Dermis blood vessel endothelial cell (primary cell): ENCODE measurements at regions not wholly inside any gene's neighbourhood (a gene's known extent, or its start where the extent isn't known, plus 50 kb on each side); places are given as distances from the start of the nearest gene placed in this dataset.

Source experiments
- DNase-seq: peaks from one replicate; pipeline ENCODE4 v3.0.0; 2010

DNA sequence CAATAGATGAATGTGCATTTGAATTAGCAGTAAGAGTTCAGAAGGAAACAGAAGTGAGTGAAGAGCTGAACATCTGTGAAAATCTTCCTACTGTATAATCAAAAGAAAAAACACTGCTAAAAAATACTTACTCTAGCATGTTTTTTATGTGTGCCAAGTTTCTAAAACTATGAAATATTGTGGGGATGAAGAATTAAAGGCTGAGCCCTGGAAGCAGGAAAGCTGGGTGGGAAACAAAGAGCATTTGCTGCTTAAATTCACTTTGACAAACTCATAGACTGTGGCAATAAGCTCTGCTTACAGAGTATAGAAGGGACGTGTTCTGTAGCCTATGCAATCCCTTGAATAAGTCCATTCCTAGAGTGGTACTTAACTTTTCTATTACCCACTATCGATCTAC, 261.7 kb downstream of the ANKRD50 start:
- DNase-seq, result no peak

DNA sequence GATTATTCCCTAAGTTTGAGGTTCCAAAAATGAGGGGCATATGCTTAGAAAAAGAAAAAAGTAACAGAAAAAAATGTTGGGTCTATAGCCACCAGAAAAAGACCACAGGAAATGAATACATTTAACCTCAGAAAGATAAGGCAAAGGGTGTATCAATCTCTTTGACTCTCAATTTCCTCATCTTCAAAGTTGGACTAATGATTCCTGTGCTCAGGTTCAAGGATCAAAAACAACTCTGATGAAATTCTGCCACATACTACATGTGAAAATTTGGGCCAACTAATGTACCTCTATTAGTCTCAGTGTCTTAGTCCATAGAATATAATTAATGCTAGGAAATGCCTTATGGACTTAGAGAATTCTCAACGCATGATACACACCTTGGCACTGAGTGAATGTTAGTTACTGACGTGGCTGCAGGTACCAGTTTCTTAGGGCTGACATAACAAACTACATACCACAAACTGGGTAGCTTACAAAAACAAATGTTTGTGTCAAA, 257.7 kb downstream of the ANKRD50 start:
- no peak for DNase-seq

DNA sequence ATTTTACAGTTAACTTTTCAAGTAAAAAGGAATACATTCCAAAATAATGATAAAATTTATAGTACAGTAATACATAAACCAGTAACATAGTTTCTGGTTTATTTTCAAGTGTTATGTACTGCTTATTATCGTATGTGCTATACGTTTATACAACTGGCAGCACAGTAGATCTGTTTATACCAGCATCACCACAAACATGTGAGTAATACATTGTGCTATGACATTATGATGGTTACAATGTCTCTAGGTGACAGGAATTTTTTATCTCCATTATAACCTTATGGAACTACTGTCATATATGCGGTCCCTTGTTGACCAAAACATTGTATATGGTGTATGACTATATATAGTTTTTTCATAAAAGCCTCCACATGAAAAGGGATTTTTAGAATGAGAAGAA, 256.9 kb downstream of the ANKRD50 start:
- DNase-seq, result no peak

DNA sequence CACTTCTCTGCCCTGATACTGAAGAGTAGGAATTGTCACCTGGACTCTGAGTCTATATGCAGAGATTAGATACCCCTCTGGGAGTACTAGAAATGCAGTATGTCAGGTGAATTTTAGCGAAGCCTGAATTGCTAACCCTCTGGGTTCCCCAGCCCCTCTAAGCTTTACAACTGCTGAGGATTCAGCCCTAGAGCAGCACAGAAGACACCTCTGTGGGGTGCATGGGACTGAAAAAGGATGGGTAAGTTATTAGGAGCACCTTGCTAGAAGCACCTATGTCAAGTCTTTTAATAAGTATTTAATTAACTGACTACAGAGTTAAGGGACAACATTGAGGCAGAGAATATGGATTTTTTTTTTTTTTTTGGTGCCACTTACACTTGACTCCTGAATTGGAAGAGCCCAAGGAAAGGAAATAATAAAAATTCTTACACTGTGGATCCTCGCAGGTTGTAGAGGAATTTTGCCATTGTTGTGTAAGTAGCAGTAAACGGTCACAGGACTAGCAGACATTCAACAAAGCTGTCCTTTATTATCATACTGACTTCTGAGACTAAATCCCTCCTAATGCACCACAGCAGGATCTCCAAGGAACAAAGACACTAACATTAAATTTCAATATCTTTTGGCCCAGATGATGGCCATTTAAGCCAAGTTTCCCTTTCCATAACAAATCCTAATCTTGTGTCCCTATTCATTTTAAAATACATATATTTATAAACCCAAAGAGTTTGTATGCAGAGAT, 253.2 kb downstream of the ANKRD50 start:
- DNase-seq, result peak; percentile 10

DNA sequence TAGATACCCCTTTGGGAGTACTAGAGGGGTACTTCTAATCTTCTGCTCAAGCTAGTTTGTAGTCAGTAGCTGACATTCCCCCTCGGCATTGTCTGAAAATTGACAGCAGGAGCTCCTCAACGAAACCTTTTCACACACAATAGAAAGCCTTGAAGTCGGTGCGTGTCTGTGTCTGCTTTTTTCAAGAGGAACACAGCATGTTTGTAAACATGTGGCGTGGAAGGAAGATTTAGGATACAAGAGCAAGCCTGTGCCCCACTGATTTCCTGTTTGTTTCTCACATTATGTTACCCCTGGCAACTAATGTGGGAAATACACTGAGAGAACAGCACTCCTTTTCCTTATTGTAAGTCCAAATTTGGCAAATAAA, 252.6 kb downstream of the ANKRD50 start:
- peak; percentile 83 for DNase-seq

DNA sequence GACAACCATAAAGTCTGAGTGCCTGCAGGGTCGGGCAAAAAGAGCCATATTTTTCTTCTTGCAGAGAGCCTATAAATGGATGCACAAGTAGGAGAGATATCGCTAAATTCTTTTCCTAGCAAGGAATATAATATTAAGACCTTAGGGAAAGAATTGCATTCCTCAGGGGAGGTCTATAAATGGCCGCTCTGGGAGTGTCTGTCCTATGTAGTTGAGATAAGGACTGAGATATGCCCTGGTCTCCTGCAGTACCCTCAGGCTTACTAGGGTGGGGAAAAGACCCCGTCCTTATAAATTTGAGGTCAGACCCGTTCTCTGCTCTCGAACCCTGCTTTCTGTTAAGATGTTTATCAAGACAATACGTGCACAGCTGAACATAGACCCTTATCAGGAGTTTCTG, 250.9 kb downstream of the ANKRD50 start:
- peak; percentile 25 for DNase-seq

DNA sequence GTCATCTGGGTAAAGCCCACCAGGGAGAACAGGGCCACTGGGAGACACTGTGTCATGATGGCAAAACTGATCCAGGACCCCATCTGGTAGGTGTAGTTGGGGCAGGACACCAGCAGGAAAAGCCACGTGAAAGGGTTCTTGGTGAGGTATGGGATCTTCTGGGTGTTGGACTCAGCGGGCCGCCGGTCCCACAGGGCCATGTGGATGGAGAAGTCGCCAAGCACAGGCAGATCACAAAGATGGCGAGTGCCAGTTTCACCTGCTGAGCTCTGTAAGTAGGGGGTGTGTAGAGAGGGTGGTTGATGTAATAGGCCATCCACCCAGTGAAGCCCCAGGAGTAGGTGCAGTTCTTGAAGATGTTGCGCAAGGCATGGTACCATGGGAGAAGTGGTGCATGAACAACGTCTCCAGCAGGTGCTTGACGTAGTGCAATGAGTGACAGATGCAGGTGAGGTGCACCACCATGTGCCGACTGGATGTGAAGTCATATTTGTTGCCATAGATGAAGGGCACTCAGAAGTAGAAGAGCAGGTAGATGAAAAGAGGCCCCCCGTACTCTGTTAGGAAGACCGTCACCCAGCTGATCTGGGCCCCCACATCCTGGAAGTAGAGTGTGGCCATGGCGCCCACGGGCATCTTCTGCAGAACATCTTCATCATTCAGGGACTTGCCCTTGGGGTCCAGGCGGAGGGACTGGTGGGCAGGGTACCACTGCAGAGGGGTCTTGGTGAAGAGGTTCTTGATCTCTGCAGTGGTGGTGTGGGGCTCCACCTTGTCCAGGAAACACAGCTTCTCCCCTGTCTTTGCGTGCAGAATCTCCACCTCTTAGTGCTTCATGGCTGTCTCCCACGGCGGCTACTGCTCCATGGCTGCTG, 249.3 kb downstream of the ANKRD50 start:
- DNase-seq, result no peak

DNA sequence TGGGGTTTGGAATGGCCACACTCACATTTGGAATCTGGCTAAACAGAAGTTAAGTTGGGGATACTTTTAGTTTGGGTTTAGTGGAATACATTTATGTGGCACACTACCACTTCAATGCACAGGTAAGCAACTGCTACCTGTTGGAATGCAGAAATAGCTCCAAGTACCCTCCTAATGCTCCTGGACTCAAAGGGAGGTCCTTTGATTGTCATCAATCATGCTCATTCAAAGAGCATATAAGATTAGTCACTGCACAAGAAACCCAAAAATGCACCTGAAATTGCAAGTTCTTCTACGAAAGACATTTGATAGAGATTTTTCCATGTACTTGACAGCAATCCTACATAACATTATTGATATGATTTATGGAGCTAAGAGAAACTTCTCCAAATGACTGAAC, 247.7 kb downstream of the ANKRD50 start:
- no peak for DNase-seq

DNA sequence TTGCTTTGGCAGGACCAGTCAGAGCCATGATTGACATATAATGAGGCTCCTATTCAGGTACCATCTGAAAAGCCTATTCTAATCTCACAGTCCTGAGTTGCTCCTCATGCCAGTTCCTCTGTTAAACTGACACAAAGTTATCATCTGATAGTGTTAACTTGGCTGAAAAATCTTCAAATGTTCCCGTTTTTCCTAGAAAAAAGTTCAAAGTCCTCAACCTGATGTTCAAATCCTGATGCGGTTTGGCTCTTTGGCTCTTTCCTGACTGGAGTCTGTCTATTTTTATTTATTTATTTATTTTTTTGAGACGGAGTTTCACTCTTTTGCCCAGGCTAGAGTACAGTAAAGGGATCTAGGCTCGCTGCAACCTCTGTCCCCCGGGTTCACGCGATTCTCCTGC, 244.2 kb downstream of the ANKRD50 start:
- no peak for DNase-seq

DNA sequence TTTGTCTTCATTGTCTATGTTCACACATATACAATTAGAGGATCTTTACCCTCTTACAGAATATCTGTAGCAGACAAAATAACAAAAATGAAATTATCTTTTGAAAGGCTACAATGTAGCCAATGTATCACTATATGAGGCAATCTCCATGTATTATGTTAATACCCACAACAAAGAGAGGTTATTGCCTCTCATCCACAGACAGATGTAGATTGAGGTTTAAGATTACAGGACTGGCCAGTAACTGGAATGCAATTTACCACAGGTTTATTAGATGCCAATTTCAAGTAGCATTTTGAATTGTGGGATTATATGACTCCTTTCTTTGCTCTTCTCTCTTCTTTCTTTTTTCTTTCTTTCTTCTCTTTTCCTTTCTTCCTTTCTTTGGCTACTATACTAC, 242.6 kb downstream of the ANKRD50 start:
- DNase-seq, result no peak

DNA sequence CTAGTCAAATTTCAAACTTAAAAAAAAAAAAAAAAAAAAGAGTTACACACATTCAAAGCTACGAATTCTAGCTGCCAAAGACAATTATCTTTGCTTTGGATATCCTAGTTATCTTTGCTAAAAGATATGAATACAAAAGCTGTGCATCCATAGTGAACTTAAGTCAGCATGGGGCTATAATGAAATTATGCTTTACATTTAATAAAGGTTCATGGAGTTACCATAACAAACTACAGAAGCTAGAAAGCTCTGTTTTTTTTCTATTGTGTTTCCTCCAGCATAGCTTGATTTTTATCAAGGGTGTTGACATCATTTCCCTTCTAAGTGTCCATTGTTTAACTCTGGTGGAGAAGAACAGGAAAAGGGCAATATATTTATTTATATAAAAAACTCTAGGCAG, 234.1 kb downstream of the ANKRD50 start:
- DNase-seq, result peak; percentile 88

DNA sequence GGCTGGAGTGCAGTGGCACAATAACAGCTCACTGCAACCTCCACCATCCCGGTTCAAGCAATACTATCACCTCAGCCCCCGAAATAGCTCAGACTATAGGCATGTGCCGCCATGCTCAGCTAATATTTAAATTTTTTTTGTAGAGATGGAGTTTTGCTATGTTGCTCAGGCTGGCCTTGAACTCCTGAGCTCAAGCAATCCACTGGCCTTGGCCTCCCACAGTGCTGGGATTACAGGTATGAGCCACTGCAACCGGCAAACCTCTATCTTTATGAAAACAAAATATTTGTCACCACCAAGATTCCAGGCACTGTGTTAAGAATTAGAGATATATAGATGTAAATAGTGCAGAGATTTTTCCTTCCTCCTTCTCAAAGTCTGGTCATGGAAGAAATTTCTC, 232.5 kb downstream of the ANKRD50 start:
- DNase-seq, result no peak

DNA sequence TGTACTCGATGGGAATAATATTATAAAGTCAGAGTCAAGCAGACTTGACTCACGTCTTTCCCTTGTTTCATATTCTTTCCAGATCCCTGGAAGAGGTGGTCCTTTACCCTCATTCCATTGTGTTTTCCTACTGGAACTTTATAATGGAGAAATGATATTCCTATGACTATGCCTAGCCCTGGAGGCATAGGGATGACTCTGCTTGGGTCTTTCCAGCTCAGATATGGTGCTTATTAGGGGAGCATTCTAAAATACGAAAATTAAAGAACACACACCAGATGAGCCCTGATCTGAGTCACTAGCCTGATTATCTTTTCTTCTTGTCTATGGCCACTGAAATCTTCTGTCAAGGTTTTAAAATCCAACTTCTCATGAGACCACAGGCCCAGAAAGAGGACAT, 231.4 kb downstream of the ANKRD50 start:
- no peak for DNase-seq

DNA sequence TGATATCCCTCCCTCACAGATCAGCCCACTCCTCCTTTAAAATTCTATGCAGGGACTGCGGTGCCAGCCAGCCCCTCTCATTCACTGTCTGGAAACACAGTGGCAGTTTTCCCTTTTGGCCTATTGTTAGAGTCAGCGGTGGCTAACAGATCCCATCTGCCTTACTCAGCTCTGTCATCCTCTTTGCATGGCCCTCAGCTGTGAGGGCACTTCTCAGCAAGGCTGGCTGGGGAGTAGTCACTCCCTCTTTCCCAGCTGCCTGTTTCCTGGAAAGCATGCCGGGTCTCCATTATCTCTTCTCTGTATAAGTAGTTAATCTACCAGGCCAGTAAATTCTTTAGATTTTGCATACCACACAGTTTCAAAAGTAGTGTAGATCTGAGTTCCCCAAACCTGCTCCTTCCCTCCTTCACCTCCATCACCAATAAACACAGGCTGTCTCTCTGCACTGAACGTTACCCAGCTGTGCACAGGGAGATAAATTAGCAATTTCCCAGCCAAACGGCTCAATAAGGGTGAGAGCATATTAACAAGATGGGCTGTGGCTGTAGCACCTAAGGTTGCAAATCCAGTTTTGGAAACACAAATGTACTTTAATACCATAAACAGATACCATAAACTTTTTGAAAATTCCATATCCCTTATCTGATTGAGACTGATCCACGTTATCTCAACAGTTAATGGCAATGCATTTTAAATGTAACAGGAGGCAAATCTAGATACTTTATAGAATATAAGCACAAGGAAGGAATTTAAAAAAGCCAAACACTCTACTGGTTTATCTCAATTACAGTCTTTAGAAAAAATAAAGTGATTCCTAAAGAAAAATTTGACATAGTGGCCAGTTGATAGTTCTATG, 229.3 kb downstream of the ANKRD50 start:
- DNase-seq, result peak; percentile 19

DNA sequence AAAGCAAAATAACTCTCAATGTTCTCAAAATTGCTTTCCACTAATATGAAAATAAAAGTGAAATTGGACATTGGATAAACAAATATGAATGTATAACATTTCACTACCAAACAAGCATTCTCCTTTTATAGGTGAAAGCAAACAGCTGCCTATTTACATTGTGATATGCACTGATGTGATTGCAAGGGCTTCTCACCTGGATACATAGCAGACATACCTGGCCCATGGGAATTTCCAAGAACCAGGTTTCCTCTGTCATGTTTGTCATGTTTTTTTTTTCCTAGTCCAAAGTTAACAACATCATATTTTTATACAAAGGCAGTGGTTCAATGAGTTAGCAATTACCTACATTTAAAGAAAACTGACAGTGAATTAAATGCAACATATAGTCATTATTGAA, 228.5 kb downstream of the ANKRD50 start:
- no peak for DNase-seq

DNA sequence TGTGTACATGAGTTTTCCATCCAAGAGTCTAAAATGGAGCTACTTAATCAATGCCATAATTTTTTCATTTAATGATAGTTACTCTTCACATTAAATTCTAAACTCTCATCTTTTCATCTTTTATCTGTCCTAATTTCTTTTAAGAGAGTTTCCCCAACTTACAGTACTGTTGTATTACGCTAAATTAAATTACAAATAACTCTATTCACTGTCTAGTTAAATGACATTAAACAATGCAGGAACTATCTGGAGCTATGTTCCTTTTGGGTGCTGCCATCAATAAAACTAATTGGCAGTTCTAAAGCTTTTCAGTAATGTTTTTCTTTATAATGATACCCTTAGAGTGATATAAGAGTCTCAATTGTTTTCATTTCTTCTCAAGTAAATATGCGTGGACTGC, 227.6 kb downstream of the ANKRD50 start:
- no peak for DNase-seq

DNA sequence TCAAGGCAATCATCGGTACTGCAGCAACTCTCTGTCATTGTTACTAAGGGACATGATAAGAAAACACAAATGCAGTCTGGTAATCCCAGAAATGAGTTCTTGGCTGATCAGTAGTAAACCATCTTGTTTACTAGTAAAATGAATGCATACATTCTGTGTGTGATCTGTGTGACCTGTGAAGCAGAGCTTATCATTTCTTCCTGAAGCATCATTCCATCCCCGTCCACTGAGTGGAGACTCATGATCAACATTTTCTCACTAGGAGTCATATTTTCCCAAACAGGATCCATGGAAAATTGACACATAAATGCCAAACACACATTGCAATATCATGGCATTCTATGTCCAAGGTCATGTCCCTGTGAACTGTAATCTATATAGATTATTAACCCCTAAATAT, 226.1 kb downstream of the ANKRD50 start:
- DNase-seq, result no peak

DNA sequence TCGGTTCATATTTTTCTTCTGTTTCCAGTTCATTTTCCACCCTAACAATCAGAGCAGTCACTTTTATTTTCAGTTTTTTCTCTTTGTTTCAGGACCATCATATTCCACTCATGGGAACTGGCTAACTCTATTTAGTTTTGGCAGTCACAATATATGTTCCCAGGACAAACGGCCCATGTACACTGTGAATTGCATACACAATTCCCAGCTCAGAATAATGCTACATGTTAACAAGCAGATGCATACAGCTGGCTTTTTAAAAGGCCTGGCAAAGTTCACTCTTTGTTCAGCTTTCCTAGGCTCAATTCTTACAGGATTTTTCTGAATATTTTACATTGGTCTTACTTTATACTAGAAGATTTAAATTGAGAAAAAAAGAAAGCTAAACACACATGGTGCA, 224.9 kb downstream of the ANKRD50 start:
- no peak for DNase-seq

DNA sequence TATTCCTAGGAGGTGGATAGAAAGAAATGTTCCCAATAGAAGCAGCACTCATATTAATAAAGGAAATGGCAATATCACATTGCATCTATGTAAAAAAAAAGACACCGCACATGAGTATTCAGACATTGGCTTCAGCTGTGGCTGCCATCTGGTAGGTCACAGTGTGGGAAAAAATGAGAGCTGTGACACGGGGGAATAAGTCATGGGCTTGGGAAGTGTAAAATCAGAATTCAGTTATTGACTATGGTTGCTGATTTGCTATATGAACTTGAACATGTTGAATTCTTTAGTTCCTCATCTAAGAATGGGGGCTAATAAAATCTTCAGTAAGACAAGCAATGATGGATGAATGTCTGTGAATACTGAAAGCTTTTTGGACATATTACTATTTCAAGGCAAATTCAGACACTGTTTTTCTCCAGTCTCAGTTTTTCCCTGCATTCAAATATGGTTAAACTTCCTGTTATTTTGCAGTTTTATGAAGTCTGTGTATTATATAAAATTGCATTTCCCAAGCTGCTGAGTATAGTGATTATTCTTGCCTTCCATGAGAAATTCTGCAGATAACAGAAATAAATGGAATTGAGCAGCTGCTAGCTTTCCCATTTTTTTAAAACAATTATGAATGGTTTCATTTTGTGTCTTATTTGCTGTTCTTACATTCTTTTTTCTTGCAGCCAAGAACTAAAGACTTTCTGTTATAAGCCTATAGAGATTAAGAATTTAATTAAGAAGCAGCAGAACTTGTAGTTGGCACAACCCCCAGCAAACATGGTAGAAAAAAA, 221.0 kb downstream of the ANKRD50 start:
- no peak for DNase-seq

DNA sequence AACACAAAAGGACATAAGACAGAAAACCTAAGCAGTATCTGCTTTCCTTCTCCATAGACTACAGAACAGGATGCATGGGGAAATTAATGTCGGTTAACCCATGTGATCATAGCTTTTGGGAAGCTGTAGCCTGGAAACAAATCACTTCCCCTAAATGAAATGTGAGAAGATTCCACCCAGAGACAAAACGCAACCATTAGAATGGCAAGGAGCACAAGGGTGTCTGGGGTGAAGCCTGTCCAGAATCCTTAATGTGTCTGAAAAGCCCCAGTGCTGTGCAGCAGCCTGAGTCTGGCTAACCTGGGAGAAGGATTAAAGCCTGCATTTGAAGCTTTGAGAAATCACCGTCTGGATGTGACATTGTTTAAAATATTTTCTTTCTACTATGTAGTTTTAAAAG, 213.3 kb downstream of the ANKRD50 start:
- DNase-seq, result peak; percentile 23

DNA sequence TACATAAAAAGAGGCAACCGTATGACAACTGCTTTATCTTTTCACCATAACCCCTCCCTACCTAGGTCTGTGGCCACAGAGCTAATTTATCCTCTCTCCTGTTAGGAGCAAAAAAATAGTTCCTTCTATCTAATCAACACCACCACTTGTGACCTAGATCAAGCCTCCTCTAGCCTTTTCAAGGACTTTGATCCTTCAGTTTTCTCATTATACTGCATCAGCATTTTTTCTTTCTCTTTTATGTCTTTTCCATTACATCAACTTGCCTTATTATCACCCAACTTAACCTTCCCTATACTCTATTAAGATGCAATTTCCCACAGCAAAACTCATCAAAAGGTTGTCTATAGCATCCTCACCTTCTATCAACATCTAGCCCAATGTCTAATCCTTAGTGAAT, 211.0 kb downstream of the ANKRD50 start:
- no peak for DNase-seq

DNA sequence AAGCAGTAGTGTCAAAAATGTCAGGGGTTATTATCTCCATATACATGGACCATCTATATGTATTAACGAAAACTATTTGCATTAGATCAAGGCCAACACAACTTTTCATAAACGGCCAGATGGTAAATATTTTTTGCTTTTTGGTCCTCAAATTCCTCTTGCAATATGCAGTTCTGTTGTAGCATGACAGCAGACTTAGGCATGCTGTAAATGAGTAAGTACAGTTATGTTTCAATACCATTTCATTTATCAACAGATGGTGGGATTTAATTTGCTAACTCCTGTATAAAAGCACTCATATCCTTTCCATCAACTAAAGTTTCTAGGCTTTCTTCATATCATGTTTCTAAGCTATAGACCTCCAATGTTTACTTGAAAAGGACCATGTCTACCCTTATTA, 208.1 kb downstream of the ANKRD50 start:
- no peak for DNase-seq
